SK-N-SH (cell line): ENCODE measurements at regions not wholly inside any gene's neighbourhood (a gene's known extent, or its start where the extent isn't known, plus 50 kb on each side); places are given as distances from the start of the nearest gene placed in this dataset.

Experiments used
- CTCF ChIA-PET: fragments of 300-600, 350-600 bp; formaldehyde crosslinking; extraction: SDS; loops from one replicate; lab custom pipeline; 2021; lab: Yijun Ruan, JAX
- POLR2A ChIA-PET: fragments of 350-600 bp; sonication (Branson Sonifier 250); formaldehyde crosslinking; extraction: SDS; loops from one replicate; lab custom pipeline; 2020; ENCODE audit warnings: antibody characterized with exemption, inconsistent platforms; lab: Yijun Ruan, JAX
- DNase-seq: peaks from one replicate; pipeline ENCODE4 v3.0.0; 2012
- H2AFZ ChIP-seq: fragments of 200-600 bp; sonication (generic); 2 replicates; pipeline ENCODE4 v1.8.1; 2016; ENCODE audit warnings: antibody characterized with exemption, mild to moderate bottlenecking, low read depth
- H3F3A ChIP-seq: fragments of 200-600 bp; sonication (generic); replicated peaks from 2 replicates; pipeline ENCODE3; 2016; ENCODE audit warnings: antibody characterized with exemption, mild to moderate bottlenecking; ENCODE audit not compliant: insufficient read depth
- H3K27ac ChIP-seq, 2 experiments: fragments of 200-500 bp in 1 of 2; fragments of 200-600 bp in 1 of 2; sonication (Bioruptor generic) in 1 of 2; sonication (generic), shearing (Covaris generic) in 1 of 2; 2 replicates each; pipeline versions ENCODE4 v1.5.1 to v1.6.1; 2014 to 2016; ENCODE audit warnings: low read depth in 2 of 2, inconsistent platforms in 1 of 2, low read length in 1 of 2, mild to moderate bottlenecking in 1 of 2, mixed read lengths in 1 of 2
- H3K27me3 ChIP-seq: fragments of 200-600 bp; sonication (generic), shearing (Covaris generic); 2 replicates; pipeline ENCODE4 v1.6.1; 2016; ENCODE audit warnings: mixed run types; ENCODE audit not compliant: insufficient read depth
- H3K36me3 ChIP-seq, 2 experiments: fragments of 200-500 bp in 1 of 2; fragments of 200-600 bp in 1 of 2; sonication (Bioruptor generic) in 1 of 2; sonication (generic) in 1 of 2; replicated peaks in 1 of 2; 2 replicates each; pipeline versions ENCODE3 to v1.5.1; 2014 to 2016; ENCODE audit warnings: low read length in 1 of 2, mild to moderate bottlenecking in 1 of 2; ENCODE audit not compliant: insufficient read depth in 2 of 2, control insufficient read depth in 1 of 2
- H3K4me1 ChIP-seq, 2 experiments: fragments of 200-500 bp in 1 of 2; fragments of 200-600 bp in 1 of 2; sonication (Bioruptor generic) in 1 of 2; sonication (generic), shearing (Covaris generic) in 1 of 2; 2 replicates each; pipeline versions ENCODE4 v1.5.1 to v1.6.1; 2014 to 2016; ENCODE audit warnings: low read depth in 1 of 2, low read length in 1 of 2, mixed run types in 1 of 2; ENCODE audit not compliant: insufficient read depth in 2 of 2, control insufficient read depth in 1 of 2
- H3K4me2 ChIP-seq: fragments of 200-600 bp; sonication (generic), shearing (Covaris generic); 2 replicates; pipeline ENCODE4 v1.6.1; 2017; ENCODE audit warnings: mixed run types
- H3K4me3 ChIP-seq, 2 experiments: fragments of 200-500 bp in 1 of 2; fragments of 200-600 bp in 1 of 2; sonication (Bioruptor generic) in 1 of 2; sonication (generic), shearing (Covaris generic) in 1 of 2; 2 replicates each; pipeline versions ENCODE4 v1.5.1 to v1.8.1; 2014 to 2016; ENCODE audit warnings: low read depth in 2 of 2, inconsistent platforms in 1 of 2, low read length in 1 of 2, mild to moderate bottlenecking in 1 of 2, mixed read lengths in 1 of 2, moderate library complexity in 1 of 2
- H3K79me2 ChIP-seq: fragments of 200-600 bp; sonication (generic); 2 replicates; pipeline ENCODE4 v1.8.1; 2017; ENCODE audit warnings: mild to moderate bottlenecking; ENCODE audit not compliant: insufficient read depth
- H3K9ac ChIP-seq: fragments of 200-600 bp; sonication (generic); 2 replicates; pipeline ENCODE4 v1.6.1; 2017; ENCODE audit warnings: mixed run types
- H3K9me2 ChIP-seq: fragments of 200-600 bp; sonication (generic); 2 replicates; pipeline ENCODE4 v1.6.1; 2017; ENCODE audit warnings: mixed run types
- H3K9me3 ChIP-seq: fragments of 200-600 bp; sonication (generic); 2 replicates; pipeline ENCODE4 v1.6.1; 2017; ENCODE audit warnings: mixed run types, mild to moderate bottlenecking, moderate library complexity
- H4K20me1 ChIP-seq: fragments of 200-600 bp; sonication (generic); 2 replicates; pipeline ENCODE4 v1.6.1; 2017; ENCODE audit warnings: mild to moderate bottlenecking, mixed run types; ENCODE audit not compliant: insufficient read depth
- CHD2 ChIP-seq: fragments of 150-350 bp; IDR thresholded peaks from 2 replicates; pipeline ENCODE4 v1.6.1; 2018; ENCODE audit warnings: low read length; ENCODE audit not compliant: partially characterized antibody
- ELF1 ChIP-seq: IDR thresholded peaks from 2 replicates; pipeline ENCODE4 v1.4.0; 2012
- EP300 ChIP-seq, 2 experiments: IDR thresholded peaks; 2 replicates each; pipeline versions ENCODE4 v1.4.0 to v1.6.1; 2012; ENCODE audit warnings: borderline replicate concordance in 1 of 2, low read depth in 1 of 2, low read length in 1 of 2
- FOXJ3 ChIP-seq: sonication (generic); formaldehyde crosslinking; IDR thresholded peaks from 2 replicates; pipeline ENCODE4 v1.5.1; 2020; ENCODE audit warnings: mild to moderate bottlenecking, missing genetic modification reagents
- GABPA ChIP-seq: IDR thresholded peaks from 2 replicates; pipeline ENCODE4 v1.4.0; 2012; ENCODE audit warnings: low read depth, mild to moderate bottlenecking
- GATA2 ChIP-seq: sonication (generic); formaldehyde crosslinking; IDR thresholded peaks from 2 replicates; pipeline ENCODE4 v1.5.0; 2020; ENCODE audit warnings: mild to moderate bottlenecking, missing genetic modification reagents
- JUND ChIP-seq: IDR thresholded peaks from 2 replicates; pipeline ENCODE4 v1.4.0; 2012
- MXI1 ChIP-seq: IDR thresholded peaks from 2 replicates; pipeline ENCODE4 v1.6.1; 2012; ENCODE audit warnings: mild to moderate bottlenecking, low read depth, low read length, improper control_type of control experiment
- NFIC ChIP-seq: IDR thresholded peaks from 2 replicates; pipeline ENCODE4 v1.4.0; 2012; ENCODE audit warnings: borderline replicate concordance
- NRF1 ChIP-seq: IDR thresholded peaks from 2 replicates; pipeline ENCODE4 v1.6.1; 2012; ENCODE audit warnings: low read depth, mild to moderate bottlenecking, low read length
- POLR2AphosphoS5 ChIP-seq: IDR thresholded peaks from 2 replicates; pipeline ENCODE4 v1.6.1; 2012; ENCODE audit warnings: low read depth, low read length
- RFX5 ChIP-seq: IDR thresholded peaks from 2 replicates; pipeline ENCODE4 v1.6.1; 2012; ENCODE audit warnings: mild to moderate bottlenecking, improper control_type of control experiment, low read length
- SMC3 ChIP-seq: IDR thresholded peaks from 2 replicates; pipeline ENCODE4 v1.6.1; 2012; ENCODE audit warnings: low read depth, low read length, improper control_type of control experiment
- TAF1 ChIP-seq: IDR thresholded peaks from 2 replicates; pipeline ENCODE4 v1.6.1; 2012; ENCODE audit warnings: low read depth, mild to moderate bottlenecking, low read length, moderate library complexity, borderline replicate concordance
- WGBS: methylation state at CpG from one replicate; pipeline ENCODE4 v1.1.6; 2017; ENCODE audit warnings: low lambda C conversion rate; 5-methylcytosine and 5-hydroxymethylcytosine counted together
- TF ChIP-seq, protein P1 (sequence below): IDR thresholded peaks from 2 replicates; pipeline ENCODE4; 2012
- TF ChIP-seq, protein P2 (sequence below): fragments of 150-350 bp; IDR thresholded peaks from 2 replicates; pipeline ENCODE4 v1.6.1; 2016; ENCODE audit warnings: mild to moderate bottlenecking, low read depth, low read length
- TF ChIP-seq, protein P3 (sequence below): IDR thresholded peaks from 2 replicates; pipeline ENCODE4 v1.4.0; 2012; ENCODE audit warnings: low read depth, borderline replicate concordance
- TF ChIP-seq, protein P4 (sequence below): IDR thresholded peaks from 2 replicates; pipeline ENCODE4 v1.6.1; 2012; ENCODE audit warnings: mild to moderate bottlenecking, low read depth, low read length, moderate library complexity
- TF ChIP-seq, protein P5 (sequence below): fragments of 200-600 bp; sonication (generic); IDR thresholded peaks from 2 replicates; pipeline ENCODE4 v1.6.1; 2017; ENCODE audit warnings: antibody characterized with exemption, mild to moderate bottlenecking, moderate library complexity
- TF ChIP-seq, protein P6 (sequence below): IDR thresholded peaks from 2 replicates; pipeline ENCODE4 v1.4.0; 2012; ENCODE audit warnings: low read depth

DNA sequence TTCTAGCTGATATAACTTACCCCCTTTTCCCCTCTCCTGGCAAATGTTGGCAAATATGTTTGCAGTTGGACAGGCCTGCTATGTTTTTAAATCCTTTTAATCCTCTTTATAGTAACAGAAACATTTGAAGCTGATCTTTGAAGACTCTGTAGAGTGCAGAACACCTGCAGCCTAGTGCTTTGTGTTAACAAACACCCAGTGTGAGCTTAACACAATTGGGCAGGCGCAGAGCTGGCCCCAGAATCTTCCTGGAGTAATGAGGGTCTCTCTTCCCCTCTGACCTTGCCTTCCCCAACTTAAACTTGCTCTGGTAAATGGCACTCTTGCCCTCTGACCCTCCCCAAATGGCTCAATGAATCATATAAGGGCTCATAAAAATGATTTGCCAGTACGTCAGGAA is 247.9 kb upstream of the LYPLAL1 start:
- DNase-seq: no peak
- H3K27ac ChIP-seq: no peak overlapping the region
- no peaks in the 10 kb centered on the region for H3K9me3 ChIP-seq
- H4K20me1 ChIP-seq: no peaks in the 10 kb centered on the region
- CTCF ChIA-PET: no interaction called here
- TF ChIP-seq, protein P1, sequence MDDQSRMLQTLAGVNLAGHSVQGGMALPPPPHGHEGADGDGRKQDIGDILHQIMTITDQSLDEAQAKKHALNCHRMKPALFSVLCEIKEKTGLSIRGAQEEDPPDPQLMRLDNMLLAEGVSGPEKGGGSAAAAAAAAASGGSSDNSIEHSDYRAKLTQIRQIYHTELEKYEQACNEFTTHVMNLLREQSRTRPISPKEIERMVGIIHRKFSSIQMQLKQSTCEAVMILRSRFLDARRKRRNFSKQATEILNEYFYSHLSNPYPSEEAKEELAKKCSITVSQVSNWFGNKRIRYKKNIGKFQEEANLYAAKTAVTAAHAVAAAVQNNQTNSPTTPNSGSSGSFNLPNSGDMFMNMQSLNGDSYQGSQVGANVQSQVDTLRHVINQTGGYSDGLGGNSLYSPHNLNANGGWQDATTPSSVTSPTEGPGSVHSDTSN: no peak
- TF ChIP-seq EP300 (IDR thresholded peaks at IDR 0.05; ENCODE audit: borderline replicate concordance in 1 of 2, low read depth in 1 of 2, low read length in 1 of 2) (no peak), SMC3 (no peak), ELF1 (no peak), POLR2AphosphoS5 (no peak), NRF1 (no peak), JUND (no peak), GATA2 (CRISPR knock-in tag) (no peak), NFIC (no peak), CHD2 (no peak), TAF1 (no peak), GABPA (no peak), FOXJ3 (CRISPR knock-in tag) (no peak), MXI1 (no peak), RFX5 (no peak)
- TF ChIP-seq, protein P2, sequence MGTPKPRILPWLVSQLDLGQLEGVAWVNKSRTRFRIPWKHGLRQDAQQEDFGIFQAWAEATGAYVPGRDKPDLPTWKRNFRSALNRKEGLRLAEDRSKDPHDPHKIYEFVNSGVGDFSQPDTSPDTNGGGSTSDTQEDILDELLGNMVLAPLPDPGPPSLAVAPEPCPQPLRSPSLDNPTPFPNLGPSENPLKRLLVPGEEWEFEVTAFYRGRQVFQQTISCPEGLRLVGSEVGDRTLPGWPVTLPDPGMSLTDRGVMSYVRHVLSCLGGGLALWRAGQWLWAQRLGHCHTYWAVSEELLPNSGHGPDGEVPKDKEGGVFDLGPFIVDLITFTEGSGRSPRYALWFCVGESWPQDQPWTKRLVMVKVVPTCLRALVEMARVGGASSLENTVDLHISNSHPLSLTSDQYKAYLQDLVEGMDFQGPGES: no peak
- TF ChIP-seq, protein P3, sequence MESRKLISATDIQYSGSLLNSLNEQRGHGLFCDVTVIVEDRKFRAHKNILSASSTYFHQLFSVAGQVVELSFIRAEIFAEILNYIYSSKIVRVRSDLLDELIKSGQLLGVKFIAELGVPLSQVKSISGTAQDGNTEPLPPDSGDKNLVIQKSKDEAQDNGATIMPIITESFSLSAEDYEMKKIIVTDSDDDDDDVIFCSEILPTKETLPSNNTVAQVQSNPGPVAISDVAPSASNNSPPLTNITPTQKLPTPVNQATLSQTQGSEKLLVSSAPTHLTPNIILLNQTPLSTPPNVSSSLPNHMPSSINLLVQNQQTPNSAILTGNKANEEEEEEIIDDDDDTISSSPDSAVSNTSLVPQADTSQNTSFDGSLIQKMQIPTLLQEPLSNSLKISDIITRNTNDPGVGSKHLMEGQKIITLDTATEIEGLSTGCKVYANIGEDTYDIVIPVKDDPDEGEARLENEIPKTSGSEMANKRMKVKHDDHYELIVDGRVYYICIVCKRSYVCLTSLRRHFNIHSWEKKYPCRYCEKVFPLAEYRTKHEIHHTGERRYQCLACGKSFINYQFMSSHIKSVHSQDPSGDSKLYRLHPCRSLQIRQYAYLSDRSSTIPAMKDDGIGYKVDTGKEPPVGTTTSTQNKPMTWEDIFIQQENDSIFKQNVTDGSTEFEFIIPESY: no peak
- TF ChIP-seq, protein P4, sequence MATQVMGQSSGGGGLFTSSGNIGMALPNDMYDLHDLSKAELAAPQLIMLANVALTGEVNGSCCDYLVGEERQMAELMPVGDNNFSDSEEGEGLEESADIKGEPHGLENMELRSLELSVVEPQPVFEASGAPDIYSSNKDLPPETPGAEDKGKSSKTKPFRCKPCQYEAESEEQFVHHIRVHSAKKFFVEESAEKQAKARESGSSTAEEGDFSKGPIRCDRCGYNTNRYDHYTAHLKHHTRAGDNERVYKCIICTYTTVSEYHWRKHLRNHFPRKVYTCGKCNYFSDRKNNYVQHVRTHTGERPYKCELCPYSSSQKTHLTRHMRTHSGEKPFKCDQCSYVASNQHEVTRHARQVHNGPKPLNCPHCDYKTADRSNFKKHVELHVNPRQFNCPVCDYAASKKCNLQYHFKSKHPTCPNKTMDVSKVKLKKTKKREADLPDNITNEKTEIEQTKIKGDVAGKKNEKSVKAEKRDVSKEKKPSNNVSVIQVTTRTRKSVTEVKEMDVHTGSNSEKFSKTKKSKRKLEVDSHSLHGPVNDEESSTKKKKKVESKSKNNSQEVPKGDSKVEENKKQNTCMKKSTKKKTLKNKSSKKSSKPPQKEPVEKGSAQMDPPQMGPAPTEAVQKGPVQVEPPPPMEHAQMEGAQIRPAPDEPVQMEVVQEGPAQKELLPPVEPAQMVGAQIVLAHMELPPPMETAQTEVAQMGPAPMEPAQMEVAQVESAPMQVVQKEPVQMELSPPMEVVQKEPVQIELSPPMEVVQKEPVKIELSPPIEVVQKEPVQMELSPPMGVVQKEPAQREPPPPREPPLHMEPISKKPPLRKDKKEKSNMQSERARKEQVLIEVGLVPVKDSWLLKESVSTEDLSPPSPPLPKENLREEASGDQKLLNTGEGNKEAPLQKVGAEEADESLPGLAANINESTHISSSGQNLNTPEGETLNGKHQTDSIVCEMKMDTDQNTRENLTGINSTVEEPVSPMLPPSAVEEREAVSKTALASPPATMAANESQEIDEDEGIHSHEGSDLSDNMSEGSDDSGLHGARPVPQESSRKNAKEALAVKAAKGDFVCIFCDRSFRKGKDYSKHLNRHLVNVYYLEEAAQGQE: no peak
- TF ChIP-seq, protein P5, sequence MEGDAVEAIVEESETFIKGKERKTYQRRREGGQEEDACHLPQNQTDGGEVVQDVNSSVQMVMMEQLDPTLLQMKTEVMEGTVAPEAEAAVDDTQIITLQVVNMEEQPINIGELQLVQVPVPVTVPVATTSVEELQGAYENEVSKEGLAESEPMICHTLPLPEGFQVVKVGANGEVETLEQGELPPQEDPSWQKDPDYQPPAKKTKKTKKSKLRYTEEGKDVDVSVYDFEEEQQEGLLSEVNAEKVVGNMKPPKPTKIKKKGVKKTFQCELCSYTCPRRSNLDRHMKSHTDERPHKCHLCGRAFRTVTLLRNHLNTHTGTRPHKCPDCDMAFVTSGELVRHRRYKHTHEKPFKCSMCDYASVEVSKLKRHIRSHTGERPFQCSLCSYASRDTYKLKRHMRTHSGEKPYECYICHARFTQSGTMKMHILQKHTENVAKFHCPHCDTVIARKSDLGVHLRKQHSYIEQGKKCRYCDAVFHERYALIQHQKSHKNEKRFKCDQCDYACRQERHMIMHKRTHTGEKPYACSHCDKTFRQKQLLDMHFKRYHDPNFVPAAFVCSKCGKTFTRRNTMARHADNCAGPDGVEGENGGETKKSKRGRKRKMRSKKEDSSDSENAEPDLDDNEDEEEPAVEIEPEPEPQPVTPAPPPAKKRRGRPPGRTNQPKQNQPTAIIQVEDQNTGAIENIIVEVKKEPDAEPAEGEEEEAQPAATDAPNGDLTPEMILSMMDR: no peak
- TF ChIP-seq, protein P6, sequence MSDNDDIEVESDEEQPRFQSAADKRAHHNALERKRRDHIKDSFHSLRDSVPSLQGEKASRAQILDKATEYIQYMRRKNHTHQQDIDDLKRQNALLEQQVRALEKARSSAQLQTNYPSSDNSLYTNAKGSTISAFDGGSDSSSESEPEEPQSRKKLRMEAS: no peak
- 93% methylated on average over 2 of the region's 2 CpGs for whole genome bisulfite sequencing
- no peaks in the 10 kb centered on the region for H3F3A ChIP-seq
- H2AFZ ChIP-seq: no peak overlapping the region
- H3K4me1 ChIP-seq: no peaks in the 10 kb centered on the region
- no peaks in the 10 kb centered on the region for H3K27me3 ChIP-seq
- POLR2A ChIA-PET: no interaction called here
- H3K9ac ChIP-seq: no peak overlapping the region
- H3K4me3 ChIP-seq: no peak overlapping the region
- H3K4me2 ChIP-seq: no peak overlapping the region
- H3K79me2 ChIP-seq: no peaks in the 10 kb centered on the region
- no peaks in the 10 kb centered on the region for H3K36me3 ChIP-seq
- no peaks in the 10 kb centered on the region for H3K9me2 ChIP-seq
